ENCODE measurements at regions not wholly inside any gene's neighbourhood (a gene's known extent, or its start where the extent isn't known, plus 50 kb on each side); places are given as distances from the start of the nearest gene placed in this dataset.

- no peaks in the 10 kb centered on the region for H3K9me3 ChIP-seq (ENCODE audit: control insufficient read depth, insufficient read depth, low read length)
- no peak overlapping the region for H3K27ac ChIP-seq (ENCODE audit: low read depth, low read length)
- no peaks in the 10 kb centered on the region for H3K36me3 ChIP-seq (ENCODE audit: control insufficient read depth, low read length)
- H3K9me2 ChIP-seq (replicated peaks; ENCODE audit: control insufficient read depth, low read length): no peaks in the 10 kb centered on the region
- no peaks in the 10 kb centered on the region for H3F3A ChIP-seq (ENCODE audit: control insufficient read depth, insufficient read depth)
- H3K27me3 ChIP-seq (ENCODE audit: control insufficient read depth, low read length): no peaks in the 10 kb centered on the region
- H3K79me2 ChIP-seq (ENCODE audit: control insufficient read depth, low read length): no peaks in the 10 kb centered on the region
- H3K4me2 ChIP-seq (ENCODE audit: low read length): no peak overlapping the region
- no peak for TF ChIP-seq CTCF (IDR thresholded peaks at IDR 0.05; ENCODE audit: low read depth, low read length, poor library complexity, severe bottlenecking)
- TF ChIP-seq EZH2phosphoT487 (IDR thresholded peaks at IDR 0.05; ENCODE audit: borderline replicate concordance, low read length): no peak
- no peak overlapping the region for H3K4me3 ChIP-seq (ENCODE audit: low read length)
- no peaks in the 10 kb centered on the region for H3K4me1 ChIP-seq (ENCODE audit: control insufficient read depth, low read length)
- H4K20me1 ChIP-seq (ENCODE audit: control insufficient read depth, insufficient read depth, low read depth, low read length): no peaks in the 10 kb centered on the region
These were observed 319.2 kb downstream of the LRATD1 start for GRCh38 chr2:14951569-14952285.

- no peak for TF ChIP-seq EZH2phosphoT487 (IDR thresholded peaks at IDR 0.05; ENCODE audit: borderline replicate concordance, low read length)
- H3K79me2 ChIP-seq (ENCODE audit: control insufficient read depth, low read length): no peaks in the 10 kb centered on the region
- no peaks in the 10 kb centered on the region for H3K27me3 ChIP-seq (ENCODE audit: control insufficient read depth, low read length)
- no peaks in the 10 kb centered on the region for H3K36me3 ChIP-seq (ENCODE audit: control insufficient read depth, low read length)
- H3K9me3 ChIP-seq (ENCODE audit: control insufficient read depth, insufficient read depth, low read length): no peaks in the 10 kb centered on the region
- no peak overlapping the region for H3K27ac ChIP-seq (ENCODE audit: low read depth, low read length)
- H3K4me2 ChIP-seq (ENCODE audit: low read length): no peak overlapping the region
- no peaks in the 10 kb centered on the region for H3K9me2 ChIP-seq (replicated peaks; ENCODE audit: control insufficient read depth, low read length)
- no peaks in the 10 kb centered on the region for H3F3A ChIP-seq (ENCODE audit: control insufficient read depth, insufficient read depth)
- H4K20me1 ChIP-seq (ENCODE audit: control insufficient read depth, insufficient read depth, low read depth, low read length): no peaks in the 10 kb centered on the region
- no peaks in the 10 kb centered on the region for H3K4me1 ChIP-seq (ENCODE audit: control insufficient read depth, low read length)
- no peak overlapping the region for H3K4me3 ChIP-seq (ENCODE audit: low read length)
These were observed 320.0 kb downstream of the LRATD1 start for GRCh38 chr2:14952400-14952963.

- Histone ChIP-seq H3F3A (ENCODE audit: control insufficient read depth, insufficient read depth) (no peaks in the 10 kb centered on the region), H3K27ac (ENCODE audit: low read depth, low read length) (no peak overlapping the region), H3K9me2 (replicated peaks; ENCODE audit: control insufficient read depth, low read length) (no peaks in the 10 kb centered on the region), H3K9me3 (ENCODE audit: control insufficient read depth, insufficient read depth, low read length) (no peaks in the 10 kb centered on the region), H3K4me2 (ENCODE audit: low read length) (no peak overlapping the region), H4K20me1 (ENCODE audit: control insufficient read depth, insufficient read depth, low read depth, low read length) (no peaks in the 10 kb centered on the region), H3K4me3 (ENCODE audit: low read length) (no peak overlapping the region), H3K4me1 (ENCODE audit: control insufficient read depth, low read length) (no peaks in the 10 kb centered on the region), H3K36me3 (ENCODE audit: control insufficient read depth, low read length) (no peaks in the 10 kb centered on the region), H3K79me2 (ENCODE audit: control insufficient read depth, low read length) (no peaks in the 10 kb centered on the region), H3K27me3 (ENCODE audit: control insufficient read depth, low read length) (no peaks in the 10 kb centered on the region)
- TF ChIP-seq EZH2phosphoT487 (IDR thresholded peaks at IDR 0.05; ENCODE audit: borderline replicate concordance, low read length) (no peak), CTCF (IDR thresholded peaks at IDR 0.05; ENCODE audit: low read depth, low read length, poor library complexity, severe bottlenecking) (no peak)
These were observed 328.3 kb downstream of the LRATD1 start for GRCh38 chr2:14960686-14961324.

GRCh38 chr2:14967729-14968128, 335.2 kb downstream of the LRATD1 start:
- no peaks in the 10 kb centered on the region for H3F3A ChIP-seq (ENCODE audit: control insufficient read depth, insufficient read depth)
- no peaks in the 10 kb centered on the region for H3K9me3 ChIP-seq (ENCODE audit: control insufficient read depth, insufficient read depth, low read length)
- H3K36me3 ChIP-seq (ENCODE audit: control insufficient read depth, low read length): no peaks in the 10 kb centered on the region
- TF ChIP-seq CTCF (IDR thresholded peaks at IDR 0.05; ENCODE audit: low read depth, low read length, poor library complexity, severe bottlenecking) (no peak), EZH2phosphoT487 (IDR thresholded peaks at IDR 0.05; ENCODE audit: borderline replicate concordance, low read length) (no peak)
- no peaks in the 10 kb centered on the region for H3K79me2 ChIP-seq (ENCODE audit: control insufficient read depth, low read length)
- H3K9me2 ChIP-seq (replicated peaks; ENCODE audit: control insufficient read depth, low read length): no peaks in the 10 kb centered on the region
- no peaks in the 10 kb centered on the region for H3K4me1 ChIP-seq (ENCODE audit: control insufficient read depth, low read length)
- H4K20me1 ChIP-seq (ENCODE audit: control insufficient read depth, insufficient read depth, low read depth, low read length): no peaks in the 10 kb centered on the region
- no peak overlapping the region for H3K4me3 ChIP-seq (ENCODE audit: low read length)
- H3K4me2 ChIP-seq (ENCODE audit: low read length): no peak overlapping the region
- H3K27ac ChIP-seq (ENCODE audit: low read depth, low read length): no peak overlapping the region
- H3K27me3 ChIP-seq (ENCODE audit: control insufficient read depth, low read length): no peaks in the 10 kb centered on the region

All from DOHH2 (cell line).